Right atrium auricular region (tissue), 2 donors: ENCODE measurements at regions not wholly inside any gene's neighbourhood (a gene's known extent, or its start where the extent isn't known, plus 50 kb on each side); places are given as distances from the start of the nearest gene placed in this dataset.
A peak's percentile ranks its signal among the peaks of the same experiment; 100 is the strongest.

Experiments used
- DNase-seq: peaks from one replicate; pipeline ENCODE4 v3.0.0-alpha.2; 2019; ENCODE audit warnings: low spot score
- H3K27ac ChIP-seq, 2 donors: fragments of 200-600 bp; sonication (generic); 1 replicate in 1 of 2; 2 replicates in 1 of 2; pipeline ENCODE4 v1.5.1; 2016 to 2019
- H3K27me3 ChIP-seq, 2 donors: fragments of 200-600 bp; sonication (generic); one replicate each; pipeline versions ENCODE4 v1.5.1 to v1.6.0; 2017 to 2019
- H3K36me3 ChIP-seq: fragments of 200-600 bp; sonication (generic); one replicate; pipeline ENCODE4 v1.5.1; 2016
- H3K4me1 ChIP-seq, 2 donors: fragments of 200-600 bp; sonication (generic); one replicate each; pipeline versions ENCODE4 v1.5.1 to v1.6.0; 2017 to 2019
- H3K4me3 ChIP-seq, 2 donors: fragments of 200-600 bp; sonication (generic); 1 replicate in 1 of 2; 2 replicates in 1 of 2; pipeline ENCODE4 v1.5.1; 2017 to 2019; ENCODE audit warnings: mild to moderate bottlenecking in 1 of 2, moderate library complexity in 1 of 2
- H3K9me3 ChIP-seq, 2 donors: fragments of 200-600 bp; sonication (generic); one replicate each; pipeline ENCODE4 v1.5.1; 2019
- TF ChIP-seq, protein P1 (sequence below), 2 donors: fragments of 200-600 bp; sonication (generic); IDR thresholded peaks; one replicate each; pipeline ENCODE4 v1.5.1; 2019; ENCODE audit warnings: antibody characterized with exemption in 2 of 2

DNA sequence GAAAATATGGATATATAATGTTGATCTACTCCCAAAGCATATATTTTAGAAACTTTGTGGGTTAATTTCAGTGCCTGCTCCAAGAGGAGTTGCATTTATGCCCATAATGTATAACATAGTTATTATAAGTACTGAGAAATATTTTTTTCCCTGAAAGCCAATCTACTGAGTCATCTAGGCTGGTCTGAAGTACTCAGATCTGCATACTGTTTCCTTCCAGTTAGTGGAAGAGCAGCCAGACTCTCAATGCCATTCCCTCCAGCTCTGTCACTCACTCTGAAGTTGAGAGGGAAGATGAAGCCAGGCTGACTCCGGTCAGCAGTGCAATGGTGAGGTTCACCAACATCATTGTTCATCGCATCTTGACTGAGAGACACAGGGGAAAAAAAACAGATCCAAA is 505.1 kb downstream of the PPARGC1A start:
- H3K27ac ChIP-seq: no peak overlapping the region
- no peak overlapping the region for H3K4me3 ChIP-seq
- no peaks in the 10 kb centered on the region for H3K9me3 ChIP-seq
- TF ChIP-seq, protein P1, sequence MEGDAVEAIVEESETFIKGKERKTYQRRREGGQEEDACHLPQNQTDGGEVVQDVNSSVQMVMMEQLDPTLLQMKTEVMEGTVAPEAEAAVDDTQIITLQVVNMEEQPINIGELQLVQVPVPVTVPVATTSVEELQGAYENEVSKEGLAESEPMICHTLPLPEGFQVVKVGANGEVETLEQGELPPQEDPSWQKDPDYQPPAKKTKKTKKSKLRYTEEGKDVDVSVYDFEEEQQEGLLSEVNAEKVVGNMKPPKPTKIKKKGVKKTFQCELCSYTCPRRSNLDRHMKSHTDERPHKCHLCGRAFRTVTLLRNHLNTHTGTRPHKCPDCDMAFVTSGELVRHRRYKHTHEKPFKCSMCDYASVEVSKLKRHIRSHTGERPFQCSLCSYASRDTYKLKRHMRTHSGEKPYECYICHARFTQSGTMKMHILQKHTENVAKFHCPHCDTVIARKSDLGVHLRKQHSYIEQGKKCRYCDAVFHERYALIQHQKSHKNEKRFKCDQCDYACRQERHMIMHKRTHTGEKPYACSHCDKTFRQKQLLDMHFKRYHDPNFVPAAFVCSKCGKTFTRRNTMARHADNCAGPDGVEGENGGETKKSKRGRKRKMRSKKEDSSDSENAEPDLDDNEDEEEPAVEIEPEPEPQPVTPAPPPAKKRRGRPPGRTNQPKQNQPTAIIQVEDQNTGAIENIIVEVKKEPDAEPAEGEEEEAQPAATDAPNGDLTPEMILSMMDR (IDR thresholded peaks at IDR 0.05): no peak
- no peaks in the 10 kb centered on the region for H3K4me1 ChIP-seq
- no peak for DNase-seq
- no peaks in the 10 kb centered on the region for H3K36me3 ChIP-seq
- H3K27me3 ChIP-seq: no peaks in the 10 kb centered on the region

DNA sequence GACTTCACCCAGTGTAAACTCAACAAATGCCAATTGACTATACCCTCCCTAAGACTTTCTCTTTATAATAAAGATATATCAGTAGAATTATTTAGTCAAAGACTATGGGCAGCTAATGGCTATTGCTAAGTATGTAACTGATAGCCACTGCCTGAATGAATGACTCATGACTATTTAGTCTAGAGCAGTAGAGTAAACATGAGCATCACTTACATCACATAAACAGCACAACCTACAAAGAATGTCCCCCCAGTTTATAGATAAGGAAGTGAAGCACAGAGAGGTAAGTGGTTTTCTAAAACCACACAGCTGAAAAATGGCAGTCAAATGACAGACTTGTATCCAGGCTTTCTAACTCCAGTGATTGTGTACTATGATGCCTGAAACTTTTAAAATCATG is 507.0 kb downstream of the PPARGC1A start:
- Histone ChIP-seq H3K27me3 (no peaks in the 10 kb centered on the region), H3K4me1 (no peaks in the 10 kb centered on the region), H3K4me3 (no peak overlapping the region), H3K27ac (no peak overlapping the region), H3K36me3 (no peaks in the 10 kb centered on the region), H3K9me3 (peaks cover 0 to 14% of the 10 kb centered on the region in 2 donors)
- TF ChIP-seq, protein P1 (IDR thresholded peaks at IDR 0.05): no peak
- DNase-seq: no peak

DNA sequence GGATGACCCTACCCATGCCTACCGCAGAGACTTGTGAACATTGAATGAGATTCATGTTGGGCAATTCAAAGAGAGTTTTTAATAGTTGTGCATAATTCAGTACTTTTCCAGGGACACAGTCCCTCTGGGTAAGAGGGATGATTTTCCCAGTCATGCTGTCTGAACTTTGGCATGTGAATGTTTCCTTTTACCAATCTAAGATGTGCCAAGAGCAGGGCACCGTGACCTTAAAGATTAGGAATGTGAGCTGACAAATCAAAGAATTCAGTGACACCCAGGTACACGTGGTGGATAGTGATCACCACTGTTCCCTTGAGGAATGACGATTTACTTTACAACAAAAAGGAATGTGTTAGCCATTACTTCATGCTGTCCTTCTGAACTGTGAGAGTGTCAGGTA is 515.6 kb downstream of the PPARGC1A start:
- peak overlapping the region; percentile 57 to 66 for H3K27ac ChIP-seq
- H3K27me3 ChIP-seq: no peaks in the 10 kb centered on the region

DNA sequence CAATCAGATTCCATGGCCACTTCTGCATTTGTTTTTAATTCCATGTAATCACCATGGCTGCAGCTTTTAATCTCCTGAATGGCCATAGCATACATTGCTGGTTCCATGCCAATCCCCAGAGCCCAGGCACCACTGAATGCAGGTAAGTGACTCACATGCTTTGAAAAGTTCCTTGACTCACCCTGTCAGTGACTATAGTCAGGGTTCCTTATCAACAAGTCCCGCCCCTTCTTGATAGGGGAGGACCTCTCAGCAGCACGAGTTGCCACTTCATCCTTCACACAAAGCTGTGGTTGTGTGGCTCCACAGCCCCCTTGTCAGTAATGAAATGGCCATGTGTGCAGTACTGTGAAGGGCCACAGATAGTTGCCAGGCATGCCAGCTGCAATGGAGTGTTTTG is 516.6 kb downstream of the PPARGC1A start:
- peak; percentile 60 for DNase-seq
- H3K4me1 ChIP-seq: peaks cover 0 to 10% of the 10 kb centered on the region in 2 donors
- no peaks in the 10 kb centered on the region for H3K27me3 ChIP-seq
- TF ChIP-seq, protein P1 (IDR thresholded peaks at IDR 0.05): no peak
- peaks cover 0 to under 1% of the 10 kb centered on the region in 2 donors for H3K9me3 ChIP-seq
- H3K36me3 ChIP-seq: no peaks in the 10 kb centered on the region
- no peak overlapping the region for H3K4me3 ChIP-seq
- peak overlapping the region; percentile 57 to 66 for H3K27ac ChIP-seq

More for the DNA sequence above, 515.6 kb downstream of the PPARGC1A start:
- no peak overlapping the region for H3K4me3 ChIP-seq
- peaks cover 0 to 10% of the 10 kb centered on the region in 2 donors for H3K4me1 ChIP-seq
- TF ChIP-seq, protein P1 (IDR thresholded peaks at IDR 0.05): no peak
- H3K36me3 ChIP-seq: no peaks in the 10 kb centered on the region
- no peak for DNase-seq
- peaks cover 0 to 10% of the 10 kb centered on the region in 2 donors for H3K9me3 ChIP-seq

DNA sequence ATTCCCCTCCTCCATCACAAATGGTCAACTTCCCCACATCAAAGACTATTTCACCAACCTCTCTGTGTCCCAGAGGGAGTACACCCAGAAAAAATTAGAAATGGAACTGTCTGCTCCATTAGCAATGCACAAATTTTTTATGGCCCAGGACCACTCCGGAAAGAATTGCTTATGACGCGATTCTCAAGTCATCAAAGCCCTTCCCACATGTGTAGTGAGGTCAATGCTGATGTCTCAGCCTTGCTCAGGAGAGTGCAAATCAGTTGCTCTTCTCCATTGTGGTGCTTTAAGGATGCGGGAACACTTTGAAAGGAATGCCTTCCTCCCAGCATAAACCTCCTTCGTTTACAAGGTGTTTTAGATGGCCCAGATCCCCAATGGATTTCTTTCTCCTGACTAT is 518.3 kb downstream of the PPARGC1A start:
- Histone ChIP-seq H3K4me1 (peaks cover 0 to 10% of the 10 kb centered on the region in 2 donors), H3K4me3 (no peak overlapping the region), H3K9me3 (no peaks in the 10 kb centered on the region), H3K27ac (no peak overlapping the region), H3K36me3 (no peaks in the 10 kb centered on the region), H3K27me3 (no peaks in the 10 kb centered on the region)
- DNase-seq: no peak
- TF ChIP-seq, protein P1 (IDR thresholded peaks at IDR 0.05): no peak

DNA sequence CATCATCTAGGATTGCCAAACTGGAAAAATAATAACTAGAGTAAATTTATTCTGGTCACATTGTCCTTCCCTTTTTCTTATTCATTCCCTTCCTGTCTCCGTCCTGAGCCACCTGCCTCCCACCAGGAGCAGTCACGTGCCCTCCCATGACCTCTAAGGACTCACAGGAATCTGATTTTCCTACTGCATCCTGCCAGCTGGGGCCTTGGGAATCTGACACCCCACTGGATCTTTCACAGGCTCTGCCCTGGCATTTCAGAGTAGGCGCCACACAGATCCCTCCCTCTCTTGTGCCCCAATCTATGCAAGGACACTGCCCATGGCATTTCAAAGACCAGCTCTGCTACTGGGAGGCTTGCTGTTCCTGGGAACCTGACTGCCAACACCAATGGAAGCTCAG is 520.5 kb downstream of the PPARGC1A start:
- Histone ChIP-seq H3K4me1 (peaks cover 0 to 9% of the 10 kb centered on the region in 2 donors), H3K27me3 (no peaks in the 10 kb centered on the region), H3K36me3 (no peaks in the 10 kb centered on the region), H3K4me3 (no peak overlapping the region), H3K27ac (peak overlapping the region; percentile 59 to 60), H3K9me3 (no peaks in the 10 kb centered on the region)
- no peak for DNase-seq
- TF ChIP-seq, protein P1 (IDR thresholded peaks at IDR 0.05): no peak
